Stimulated activated CD4-positive, alpha-beta T cell treated with anti-CD3 and anti-CD28 coated beads, Interleukin-12 subunit alpha, Interleukin-12 subunit beta, amount 100 ng/mL, for 48 hours (primary cell): ENCODE measurements at regions not wholly inside any gene's neighbourhood (a gene's known extent, or its start where the extent isn't known, plus 50 kb on each side); places are given as distances from the start of the nearest gene placed in this dataset.

Experiments
- DNase-seq, 3 donors: peaks; one replicate each; pipeline ENCODE4 v3.0.0-alpha.2; 2020; ENCODE audit warnings: low read depth in 2 of 3, low spot score in 1 of 3

- no peak for DNase-seq
These were observed 52.9 kb upstream of the DIO3 start for GRCh38 chr14:101508196-101508947.

DNA sequence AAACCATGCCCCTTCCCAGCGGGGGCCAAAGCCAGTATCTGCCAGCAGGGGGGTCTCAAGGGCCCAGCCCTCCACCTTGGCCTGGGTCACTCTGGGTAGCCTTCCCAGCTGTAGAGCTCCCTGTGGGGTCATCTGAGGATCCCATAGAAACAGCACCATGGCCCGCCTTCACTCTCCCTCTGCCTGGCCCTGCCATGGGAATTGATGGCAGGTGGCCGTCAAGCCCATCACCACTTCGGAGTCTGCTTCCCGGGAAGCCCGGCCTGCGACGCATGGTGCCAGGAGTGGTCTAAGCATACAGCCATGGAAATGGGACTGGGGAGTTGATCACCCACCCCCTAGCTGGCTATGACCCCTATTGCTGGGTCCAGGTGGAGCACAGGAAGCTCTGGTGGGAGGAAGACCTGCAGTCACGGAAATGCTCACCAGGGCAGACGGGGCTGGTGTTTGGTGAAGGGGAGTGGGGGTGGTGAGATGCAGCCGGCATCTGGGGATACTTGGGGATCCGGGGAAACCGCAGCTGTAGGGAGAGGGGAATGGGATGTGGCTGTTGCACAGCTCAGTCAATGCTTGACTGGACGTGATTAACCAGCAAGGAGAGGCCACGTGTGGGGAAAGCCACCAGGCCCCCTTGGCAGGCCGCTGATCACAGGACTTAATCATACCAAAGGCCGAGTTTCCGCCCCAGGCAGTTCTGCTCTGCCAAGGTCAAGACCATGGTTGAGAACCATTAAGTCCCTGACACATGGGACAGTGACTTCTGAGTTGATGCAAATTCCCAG, 52.2 kb upstream of the DIO3 start:
- DNase-seq: no peak

DNA sequence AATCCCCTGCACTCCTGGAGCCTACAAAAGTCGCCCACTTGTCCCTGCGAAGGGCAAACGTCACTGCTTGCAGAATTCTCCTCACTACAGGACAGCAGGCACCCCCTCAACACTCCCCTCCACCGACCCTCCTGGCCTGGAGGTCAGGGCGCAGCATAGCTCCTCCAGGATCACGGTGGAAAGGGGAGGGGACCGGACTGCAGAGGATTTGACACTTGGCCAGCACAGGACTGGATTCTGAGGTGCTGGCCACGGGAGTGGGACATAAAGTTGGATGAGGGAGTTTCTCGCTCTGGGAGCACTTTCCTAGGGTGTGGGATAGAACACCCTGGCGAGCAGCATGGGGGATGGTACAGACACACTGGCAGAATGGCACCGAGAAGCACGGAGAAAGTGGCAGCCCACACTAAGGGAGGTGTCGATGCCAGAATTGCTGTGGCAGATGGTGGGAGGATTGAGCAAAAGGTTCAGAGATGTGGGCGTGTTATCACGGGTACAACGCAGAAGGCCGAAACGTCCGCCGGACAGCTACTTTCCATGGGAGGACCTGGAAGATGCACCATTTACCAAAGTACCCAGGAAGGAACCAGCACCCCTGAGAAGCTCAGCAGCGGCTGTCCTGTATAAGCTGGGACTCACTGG, 51.4 kb upstream of the DIO3 start:
- DNase-seq: no peak

DNA sequence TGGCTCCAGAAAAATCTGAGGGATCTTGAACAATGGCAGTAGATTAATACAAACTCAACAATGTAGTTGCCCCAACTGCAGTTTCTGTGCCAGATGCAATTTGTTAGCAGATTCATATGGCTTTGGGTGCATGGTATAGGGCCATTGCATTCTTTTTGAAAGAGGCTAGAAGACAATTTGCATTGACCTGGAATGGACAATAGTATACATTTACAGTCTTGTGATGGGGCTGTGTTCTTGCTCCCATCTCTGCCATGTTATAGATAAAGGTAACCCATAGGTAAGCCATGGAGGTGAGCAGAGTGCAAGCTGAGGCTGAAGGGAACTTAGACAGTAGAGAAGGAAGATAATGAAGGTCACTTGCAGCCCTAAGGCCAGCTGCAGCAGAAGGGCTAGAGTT, 50.1 kb upstream of the DIO3 start:
- DNase-seq: no peak
